Iris pigment epithelial cell (primary cell): ENCODE measurements at regions not wholly inside any gene's neighbourhood (a gene's known extent, or its start where the extent isn't known, plus 50 kb on each side); places are given as distances from the start of the nearest gene placed in this dataset.
A peak's percentile ranks its signal among the peaks of the same experiment; 100 is the strongest.
"Not testable (repeated sequence)": the region's sequence is repeated elsewhere in the genome, so short reads cannot be mapped to it uniquely, and the experiment has no call there.

Experiments
- DNase-seq: peaks from one replicate; pipeline ENCODE4 v3.0.0-alpha.2; 2011; ENCODE audit warnings: low read depth

DNA sequence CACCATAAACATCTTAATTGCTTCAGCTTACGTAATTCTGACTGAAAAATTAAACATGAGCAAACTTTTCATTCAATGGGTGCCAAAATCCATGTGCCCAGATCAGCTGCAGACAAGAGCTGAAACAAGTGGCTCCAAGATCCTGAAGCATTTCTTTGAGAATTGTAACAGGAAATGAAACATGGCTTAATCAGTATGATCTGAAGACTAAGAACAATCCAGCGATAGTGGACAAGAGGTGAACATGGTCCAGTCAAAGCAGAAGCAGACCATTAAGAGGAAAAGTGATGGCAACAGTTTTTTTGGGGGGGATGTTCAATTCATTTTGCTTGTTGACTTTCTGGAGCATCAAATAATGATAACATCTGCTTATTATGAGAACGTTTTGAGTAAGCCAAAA lies 1964.5 kb upstream of the RAG2 start:
- DNase-seq, result no peak

DNA sequence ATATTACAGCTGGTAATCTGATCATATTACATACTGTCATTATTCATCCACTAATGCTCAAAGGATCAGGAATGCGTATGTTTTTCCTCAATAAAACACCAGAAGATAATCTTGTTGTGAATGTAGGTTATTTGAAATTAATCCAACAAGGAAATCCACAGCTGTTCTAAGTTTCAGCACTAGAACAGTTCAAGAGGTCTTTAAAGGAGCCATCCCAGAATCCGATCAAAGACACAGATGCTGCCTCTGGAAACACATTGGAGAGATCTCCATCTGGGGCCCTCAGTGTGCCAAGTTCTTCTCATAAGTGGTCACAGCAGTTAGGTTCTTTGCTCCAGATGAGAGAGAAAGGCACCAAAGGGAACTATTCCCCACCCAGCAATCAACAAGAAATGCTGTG lies 1955.1 kb upstream of the RAG2 start:
- peak; percentile 3 for DNase-seq

DNA sequence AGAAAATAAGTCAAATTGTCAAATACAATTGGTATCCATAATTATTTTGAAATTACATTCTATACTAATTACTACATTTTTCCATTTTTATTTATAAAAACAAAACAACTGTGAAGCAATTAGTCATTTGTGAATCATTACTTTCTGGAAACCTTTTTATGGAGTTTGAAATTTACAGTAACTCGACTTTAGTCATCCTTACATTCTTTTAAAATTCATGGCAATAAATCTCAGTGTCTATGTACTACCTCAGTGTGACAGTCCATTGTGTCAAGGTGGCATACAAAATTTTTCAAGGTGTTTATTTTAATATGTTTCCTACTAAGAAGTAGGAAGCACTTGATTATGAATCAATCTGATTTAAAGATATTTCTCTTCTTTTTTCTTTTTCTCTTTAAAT lies 1949.4 kb upstream of the RAG2 start:
- peak; percentile 8 for DNase-seq

DNA sequence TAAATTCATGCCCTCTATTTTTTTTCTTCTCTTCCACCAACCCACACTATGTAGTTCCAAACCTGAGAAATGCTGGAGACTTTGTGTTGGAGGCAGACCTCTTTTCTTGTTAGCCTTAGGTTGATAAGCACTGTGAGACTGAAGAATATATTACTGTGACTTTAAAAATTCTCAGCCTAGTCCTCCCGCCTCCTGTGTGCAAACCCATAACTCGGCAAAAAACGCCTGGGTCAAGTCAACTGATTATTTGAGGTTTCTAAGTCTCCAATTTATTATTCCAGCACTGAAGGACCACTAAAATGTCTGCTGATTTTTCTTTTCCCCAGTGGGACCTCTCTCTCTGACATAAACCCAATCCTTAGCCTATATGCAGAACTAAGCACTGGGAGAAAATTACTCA lies 1946.0 kb upstream of the RAG2 start:
- DNase-seq, result no peak

DNA sequence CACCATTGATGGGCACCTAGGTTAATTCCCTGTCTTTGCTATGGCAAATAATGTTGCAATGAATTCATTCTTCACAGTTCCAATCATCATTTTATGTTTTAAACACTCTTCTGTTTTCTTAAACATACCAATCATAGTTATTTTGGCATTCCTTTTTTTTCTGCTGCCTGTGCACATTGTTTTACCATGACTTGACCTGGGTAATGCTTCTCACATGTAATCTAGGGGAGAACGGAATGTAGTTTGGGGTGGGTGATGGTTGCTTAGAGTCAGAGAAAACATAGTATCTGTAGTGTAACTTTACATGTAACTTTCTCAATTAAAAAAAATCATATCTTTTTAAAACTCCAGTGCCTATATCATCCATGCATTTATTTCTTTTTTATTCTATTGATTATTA lies 1945.3 kb upstream of the RAG2 start:
- DNase-seq, result peak; percentile 69

DNA sequence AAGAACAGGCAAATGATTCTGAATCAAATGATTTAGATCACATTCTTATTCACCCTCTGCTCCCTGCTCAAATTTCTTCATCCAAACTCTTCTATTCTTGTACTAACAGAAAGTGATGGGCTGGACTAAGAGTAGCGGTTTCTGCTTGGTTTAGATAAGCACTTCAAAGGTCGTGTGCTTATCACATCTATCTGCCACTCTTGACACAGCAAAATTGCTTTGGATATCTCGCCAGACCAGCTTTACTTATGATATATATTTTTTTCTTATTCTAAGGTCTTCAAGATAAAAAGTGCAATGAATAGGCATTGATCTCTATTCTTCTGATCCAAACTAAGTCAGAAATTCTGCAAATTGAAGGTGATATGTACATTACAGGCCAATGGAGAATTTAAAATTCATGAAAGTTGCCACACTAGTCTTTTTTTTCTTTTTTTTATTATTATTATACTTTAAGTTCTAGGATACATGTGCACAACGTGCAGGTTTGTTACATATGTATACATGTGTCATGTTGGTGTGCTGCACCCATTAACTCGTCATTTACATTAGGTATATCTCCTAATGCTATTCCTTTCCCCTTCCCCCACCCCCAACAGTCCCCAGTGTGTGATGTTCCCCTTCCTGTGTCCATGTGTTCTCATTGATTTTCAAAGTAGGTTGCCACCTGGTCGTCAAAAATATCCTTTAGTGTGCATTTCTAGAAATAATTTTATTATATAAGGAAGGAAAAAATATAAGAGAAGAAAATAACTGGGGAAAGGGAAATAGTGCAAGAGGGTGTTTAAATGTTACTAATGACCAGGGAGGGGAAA lies 1941.0 kb upstream of the RAG2 start:
- DNase-seq, result no peak

DNA sequence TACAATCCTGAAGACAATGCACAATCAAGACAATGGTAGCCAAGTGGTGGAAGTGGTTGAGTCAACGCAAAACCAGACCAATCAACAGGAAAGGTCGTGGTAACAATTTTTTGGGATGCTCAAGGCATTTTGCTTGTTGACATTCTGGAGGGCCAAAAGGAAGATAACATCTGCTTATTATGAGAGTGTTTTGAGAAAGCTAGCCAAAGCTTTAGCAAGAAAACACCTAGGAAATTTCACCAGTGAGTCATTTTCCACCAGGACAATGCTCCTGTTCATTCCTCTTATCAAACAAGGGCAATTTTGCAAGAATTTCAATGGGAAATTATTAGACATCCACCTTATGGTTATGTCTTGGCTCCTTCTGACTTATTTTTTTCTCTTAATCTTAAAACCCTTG lies 1932.2 kb upstream of the RAG2 start:
- DNase-seq, result no peak

DNA sequence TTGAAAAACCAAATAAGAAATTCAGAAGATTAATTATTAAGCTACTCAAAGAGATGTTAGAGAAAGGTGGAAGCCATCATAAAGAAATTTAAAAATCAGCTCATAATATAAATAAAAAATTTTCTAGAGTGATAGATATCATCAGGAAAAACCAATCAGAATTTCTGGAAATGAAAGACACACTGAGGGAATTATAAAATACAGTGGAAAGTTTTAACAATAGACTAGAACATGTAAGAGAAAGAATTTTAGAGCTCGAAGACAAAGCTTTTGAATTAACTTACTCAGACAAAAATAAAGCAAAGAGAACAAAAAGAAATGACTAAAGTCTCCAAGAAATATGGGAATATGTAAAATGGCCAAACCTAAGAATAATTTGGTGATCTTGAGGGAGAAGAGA lies 1926.9 kb upstream of the RAG2 start:
- no peak for DNase-seq

DNA sequence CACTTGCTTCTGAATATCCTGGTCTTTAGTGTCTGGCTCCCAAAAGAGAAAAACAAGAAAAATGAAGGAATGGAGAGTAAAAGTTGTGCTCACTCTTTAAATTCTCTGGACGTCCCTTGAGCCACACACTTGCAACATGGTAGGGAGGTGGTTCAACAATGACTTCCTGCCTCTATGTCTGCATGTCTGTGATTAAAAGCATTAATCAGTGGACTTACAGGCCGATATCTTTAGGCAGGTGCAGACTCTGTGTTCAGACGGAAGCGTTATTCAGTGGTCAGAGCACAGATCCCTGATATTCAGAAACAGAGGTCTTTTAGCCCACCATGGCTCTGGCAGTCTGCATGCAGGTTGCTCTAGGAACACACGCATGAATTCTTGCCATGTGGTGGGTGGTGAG lies 1920.0 kb upstream of the RAG2 start:
- no peak for DNase-seq

DNA sequence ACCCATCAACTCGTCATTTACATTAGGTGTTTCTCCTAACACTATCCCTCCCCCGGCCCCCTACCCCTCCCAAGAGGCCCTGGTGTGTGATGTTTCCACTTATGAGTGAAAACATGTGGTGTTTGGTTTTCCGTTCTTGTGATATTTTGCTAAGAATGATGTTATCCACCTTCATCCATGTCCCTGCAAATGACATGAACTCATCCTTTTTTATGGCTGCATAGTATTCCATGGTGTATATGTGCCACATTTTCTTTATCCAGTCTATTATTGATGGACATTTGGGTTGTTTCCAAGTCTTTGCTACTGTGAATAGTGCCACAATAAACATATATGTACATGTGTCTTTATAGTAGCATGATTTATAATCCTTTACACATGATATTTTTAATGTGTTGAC lies 1914.8 kb upstream of the RAG2 start:
- not testable (repeated sequence) for DNase-seq

DNA sequence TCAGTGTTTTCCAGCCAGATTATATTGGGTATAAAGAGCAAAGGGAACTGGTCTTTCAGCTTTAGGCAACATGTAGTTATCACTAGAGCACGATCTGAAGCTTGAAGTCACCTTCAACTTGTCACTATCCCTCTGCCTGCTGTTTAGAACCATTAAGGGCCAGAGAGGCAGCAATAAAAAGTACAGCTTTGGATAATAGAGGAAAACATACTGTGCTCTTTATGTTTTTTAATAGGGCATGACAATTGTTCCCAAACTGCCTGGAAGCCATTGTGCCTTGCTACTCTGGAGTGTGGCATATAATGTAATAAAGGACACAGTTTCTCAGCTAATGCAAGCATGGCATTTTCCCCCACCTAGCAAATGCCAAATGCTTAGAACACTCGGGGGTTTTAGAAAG lies 1912.0 kb upstream of the RAG2 start:
- DNase-seq, result no peak

DNA sequence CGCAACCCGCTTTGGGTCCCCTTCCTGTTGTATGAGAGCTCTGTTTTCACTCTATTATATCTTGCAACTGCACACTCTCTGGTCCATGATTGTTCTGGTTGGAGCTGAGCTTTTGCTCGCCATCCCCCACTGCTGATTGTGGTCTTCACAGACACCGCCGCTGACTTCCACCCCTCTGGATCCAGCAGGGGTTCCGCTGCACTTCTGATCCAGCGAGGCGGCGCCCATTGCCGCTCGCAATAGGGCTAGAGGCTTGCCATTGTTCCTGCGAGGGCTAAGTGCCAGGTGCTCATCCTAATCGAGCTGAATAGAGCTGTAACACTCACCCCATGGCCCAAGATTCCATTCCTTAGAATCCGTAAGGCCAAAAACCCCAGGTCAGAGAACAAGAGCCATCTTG lies 1905.8 kb upstream of the RAG2 start:
- no peak for DNase-seq

DNA sequence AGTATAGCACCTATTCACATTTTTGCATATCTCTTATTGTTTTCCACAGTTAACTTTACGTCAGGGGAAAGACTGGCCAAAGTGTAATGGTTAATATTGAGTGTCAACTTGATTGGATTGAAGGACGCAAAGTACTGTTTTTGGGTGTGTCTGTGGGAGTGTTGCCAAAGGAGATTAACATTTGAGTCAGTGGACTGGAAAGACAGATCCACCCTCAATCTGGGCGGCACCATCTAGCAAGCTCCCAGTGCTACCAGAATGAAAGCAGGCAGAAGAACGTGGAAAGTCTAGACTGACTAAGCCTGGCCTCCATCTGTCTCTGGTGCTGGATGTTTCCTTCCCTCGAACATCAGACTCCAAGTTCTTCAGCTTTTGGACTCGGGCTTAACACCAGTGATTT lies 1900.7 kb upstream of the RAG2 start:
- no peak for DNase-seq

DNA sequence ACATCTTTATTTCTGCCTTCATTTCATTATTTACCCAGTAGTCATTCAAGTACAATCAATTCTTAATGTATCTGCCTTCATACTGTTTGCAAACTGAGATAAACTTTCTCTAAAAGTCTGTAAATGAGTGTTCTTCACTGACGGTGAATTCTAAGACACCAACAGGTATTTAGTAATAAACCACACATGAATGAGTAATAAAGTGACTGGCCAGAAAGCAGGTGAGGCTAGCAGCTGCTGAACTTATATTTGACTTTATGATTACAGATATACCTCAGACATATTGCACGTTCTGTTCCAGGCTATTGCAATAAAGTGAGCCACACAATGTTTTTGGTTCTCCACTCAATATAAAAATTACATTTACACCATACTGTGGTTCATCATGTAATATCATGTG lies 1894.0 kb upstream of the RAG2 start:
- no peak for DNase-seq

DNA sequence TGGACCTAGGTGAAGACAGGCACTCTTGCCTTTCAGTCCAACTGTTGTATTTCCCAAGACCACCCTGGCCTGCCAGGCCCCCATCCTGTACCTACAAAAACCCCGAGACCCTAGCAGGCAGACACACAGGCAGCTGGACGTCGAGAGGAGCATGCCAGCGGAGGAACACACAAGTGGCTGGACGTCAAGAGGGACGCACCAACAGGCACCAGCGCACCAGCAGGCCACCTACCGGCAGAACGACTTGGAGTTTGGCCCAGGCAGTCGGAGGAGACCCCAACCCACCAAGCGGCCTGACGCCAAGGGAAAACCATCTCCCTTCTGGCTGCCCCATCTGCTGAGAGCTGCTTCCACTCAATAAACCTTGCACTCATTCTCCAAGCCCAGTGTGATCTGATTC lies 1883.4 kb upstream of the RAG2 start:
- no peak for DNase-seq

DNA sequence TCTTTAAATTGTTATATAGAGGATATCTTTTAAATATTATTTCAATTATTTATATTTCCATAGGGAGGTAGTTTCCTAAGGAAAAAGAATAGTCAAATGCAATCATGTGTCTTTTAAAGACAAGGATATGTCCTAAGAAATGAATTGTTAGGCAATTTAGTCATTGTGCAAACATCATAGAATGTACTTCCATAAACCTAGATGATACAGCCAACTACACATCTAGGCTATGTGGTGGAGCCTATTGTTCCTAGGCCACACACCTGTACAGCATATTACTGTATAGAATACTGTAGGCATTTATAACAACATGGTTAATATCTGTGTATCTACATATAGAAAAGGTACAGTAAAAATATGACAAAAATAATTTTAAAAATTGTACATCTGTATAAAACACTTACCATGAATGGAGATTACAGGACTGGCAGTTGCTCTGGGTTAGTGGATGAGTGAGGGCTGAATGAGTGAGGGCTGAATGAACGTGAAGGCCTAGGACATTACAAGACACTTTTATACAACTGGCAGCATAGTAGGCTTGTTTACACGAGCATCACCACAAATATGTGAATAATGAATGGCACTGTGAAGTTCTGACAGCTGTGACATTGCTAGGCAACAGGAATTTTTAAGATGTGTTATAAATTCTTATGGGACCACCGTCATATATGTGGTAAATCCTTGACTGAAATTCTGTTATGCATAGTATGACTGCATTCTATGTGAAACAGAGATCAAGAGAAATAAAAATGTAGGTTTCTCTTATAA lies 1879.0 kb upstream of the RAG2 start:
- no peak for DNase-seq

DNA sequence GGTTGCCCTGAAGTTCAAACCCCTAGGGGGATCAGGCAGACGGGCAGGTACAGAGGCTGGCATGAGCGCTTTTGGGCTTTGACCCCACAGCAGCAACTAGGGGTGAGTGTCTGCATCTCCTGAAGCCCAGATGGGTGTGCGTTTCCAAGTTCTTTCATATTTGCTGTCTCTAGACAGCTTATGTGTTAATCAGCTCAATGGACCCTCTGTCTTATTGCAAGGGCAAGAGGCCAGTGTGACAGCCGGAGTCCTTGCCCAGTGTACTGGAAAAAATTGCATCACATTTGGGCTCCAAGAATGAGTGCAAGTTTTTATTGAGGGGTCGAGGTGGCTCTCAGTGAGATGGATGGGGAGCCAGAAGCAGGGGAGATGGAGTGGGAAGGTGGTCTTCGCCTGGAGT lies 1863.7 kb upstream of the RAG2 start:
- DNase-seq, result no peak

DNA sequence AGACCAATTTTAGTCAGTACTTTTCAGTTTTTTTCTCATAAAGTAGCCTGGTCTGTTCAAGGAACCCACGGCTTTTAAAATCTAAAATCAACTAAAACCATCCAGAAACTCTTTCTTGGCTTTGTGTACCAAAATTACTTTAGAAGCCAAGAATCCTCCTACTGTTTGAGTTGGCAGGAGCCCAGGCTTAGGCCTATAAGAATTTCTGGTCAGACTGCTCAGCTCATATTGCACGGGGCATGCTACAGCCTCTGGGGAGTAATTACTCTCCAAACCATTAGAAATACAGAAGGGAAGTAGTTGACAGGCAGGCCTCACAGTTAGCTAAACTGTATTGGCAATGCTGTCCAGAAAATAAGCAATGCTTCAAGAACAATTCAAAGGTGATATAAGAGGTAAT lies 1862.9 kb upstream of the RAG2 start:
- peak; percentile 59 for DNase-seq

DNA sequence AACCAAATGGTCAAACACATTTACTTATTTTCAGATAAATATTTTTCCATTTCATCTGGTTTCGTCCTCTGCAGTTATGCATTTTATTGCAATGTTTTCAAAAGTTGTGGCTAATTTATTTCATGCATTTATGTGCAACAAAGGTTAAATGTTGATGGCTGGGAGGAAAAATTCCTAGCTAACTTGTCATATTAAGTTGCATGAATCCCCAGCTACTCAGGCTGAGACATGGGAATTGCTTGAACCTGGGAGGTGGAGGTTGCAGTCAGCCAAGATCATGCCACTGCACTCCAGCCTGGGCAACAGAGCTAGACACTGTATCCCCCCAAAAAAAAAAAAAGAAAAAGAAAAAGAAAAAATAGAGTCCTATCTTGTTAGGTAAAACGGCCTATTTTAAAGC lies 1862.4 kb upstream of the RAG2 start:
- peak; percentile 24 for DNase-seq

DNA sequence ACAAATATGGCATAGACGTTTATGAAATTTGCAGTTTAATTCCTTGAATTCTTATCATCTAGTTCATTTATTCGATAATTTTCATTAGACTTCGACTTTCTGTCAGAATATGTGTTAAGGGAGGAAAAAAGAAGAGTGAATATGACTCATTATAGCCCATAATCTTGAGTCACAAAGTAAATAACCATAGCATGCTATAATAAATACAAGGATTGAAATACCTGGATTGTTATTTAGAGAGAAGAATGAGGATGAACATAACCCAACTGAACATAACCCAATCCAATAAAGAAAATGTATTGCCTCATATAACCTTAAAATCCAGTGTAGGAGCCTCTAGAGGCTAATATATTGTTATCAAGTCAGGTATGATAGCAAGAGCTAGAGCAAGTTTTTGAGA lies 1858.3 kb upstream of the RAG2 start:
- no peak for DNase-seq

DNA sequence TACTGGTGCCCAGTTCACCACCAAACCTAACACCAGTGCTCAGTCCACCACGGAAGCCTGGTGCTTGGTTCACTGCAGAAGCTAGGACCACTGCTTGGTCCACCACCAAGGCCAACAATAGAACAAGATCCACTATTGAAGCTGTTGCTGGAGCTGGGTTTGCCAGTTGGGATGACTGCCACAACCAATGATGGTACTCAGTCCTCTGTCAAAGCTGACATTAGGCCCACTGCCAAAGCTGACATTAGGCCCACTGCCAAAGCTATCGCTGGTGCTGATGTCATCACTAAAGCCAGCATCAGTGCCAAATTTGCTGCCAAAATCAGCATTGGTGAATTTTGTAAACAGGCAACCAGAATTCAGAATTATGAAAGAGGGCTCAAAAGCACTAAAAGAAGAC lies 1850.2 kb upstream of the RAG2 start:
- no peak for DNase-seq

DNA sequence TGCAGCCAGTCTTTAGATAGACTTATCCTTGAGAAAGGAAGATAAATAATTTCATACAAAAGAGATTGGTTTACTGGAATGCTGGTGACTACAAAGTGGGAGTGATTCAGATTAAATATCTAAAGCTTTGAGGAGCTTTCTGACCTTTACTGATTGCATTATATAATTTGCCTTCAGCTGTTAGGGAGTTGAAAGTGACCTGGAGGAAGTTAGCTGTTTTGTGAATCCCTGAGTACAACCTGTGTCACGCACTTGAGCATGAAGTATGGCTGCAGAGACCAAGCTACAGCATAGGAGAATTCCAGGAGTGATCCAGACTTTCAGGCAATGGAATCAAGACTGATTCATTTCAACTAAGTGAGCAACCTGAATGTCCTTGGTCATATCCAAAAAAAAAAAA lies 1848.3 kb upstream of the RAG2 start:
- DNase-seq, result no peak

DNA sequence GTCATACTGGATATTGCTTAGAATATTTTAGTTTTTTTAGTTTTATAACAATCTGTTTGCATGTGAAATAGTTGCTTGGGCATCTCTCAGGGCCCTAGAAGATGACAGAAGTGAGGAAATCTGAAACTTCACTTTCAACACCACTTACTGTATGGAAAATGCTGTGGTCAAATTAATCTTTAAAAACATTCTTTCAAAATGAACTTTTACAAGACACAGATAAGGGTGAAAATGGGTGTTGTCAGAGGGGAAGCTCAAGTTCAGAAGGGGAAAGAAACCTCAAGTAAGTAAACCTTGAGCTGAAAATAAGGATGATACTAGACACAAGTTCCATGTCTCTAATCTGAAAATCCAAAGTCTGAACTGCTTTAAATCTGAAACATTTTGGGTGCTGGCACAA lies 1840.1 kb upstream of the RAG2 start:
- peak; percentile 7 for DNase-seq

DNA sequence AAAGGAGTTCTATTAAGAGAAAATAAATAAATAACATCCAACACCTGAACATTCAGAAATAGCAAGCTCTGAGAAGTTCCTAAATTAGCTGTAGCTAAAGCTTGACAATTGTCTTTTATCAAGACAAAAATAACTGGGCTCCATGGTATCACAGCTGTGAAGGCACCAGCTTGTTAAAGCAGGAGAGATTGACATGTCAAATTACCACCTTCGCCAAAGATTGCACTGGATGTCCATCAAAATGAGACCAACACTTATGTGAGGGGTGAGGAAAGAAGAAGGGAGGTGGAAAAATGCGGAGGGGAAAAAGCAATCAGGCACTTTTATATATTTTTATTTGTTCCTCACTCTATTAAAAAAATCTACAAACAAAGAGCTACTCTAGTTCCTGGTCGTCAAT lies 1827.5 kb upstream of the RAG2 start:
- no peak for DNase-seq
